Uterus (tissue), 2 donors: ENCODE measurements at regions not wholly inside any gene's neighbourhood (a gene's known extent, or its start where the extent isn't known, plus 50 kb on each side); places are given as distances from the start of the nearest gene placed in this dataset.
"Not testable (repeated sequence)": the region's sequence is repeated elsewhere in the genome, so short reads cannot be mapped to it uniquely, and the experiment has no call there.

Experiments used
- POLR2A ChIP-seq, 2 donors: fragments of 450-650 bp; IDR thresholded peaks; one replicate each; pipeline ENCODE4 v1.6.1; 2016; ENCODE audit warnings: antibody characterized with exemption in 2 of 2, mild to moderate bottlenecking in 1 of 2, moderate library complexity in 1 of 2
- TF ChIP-seq, protein P1 (sequence below), 4 experiments: fragments of 200-600 bp in 2 of 4; fragments of 450-650 bp in 2 of 4; sonication (generic) in 2 of 4; IDR thresholded peaks; one replicate each; pipeline ENCODE4 v1.5.1; 2016 to 2019; ENCODE audit warnings: antibody characterized with exemption in 4 of 4, mild to moderate bottlenecking in 2 of 4, moderate library complexity in 1 of 4

DNA sequence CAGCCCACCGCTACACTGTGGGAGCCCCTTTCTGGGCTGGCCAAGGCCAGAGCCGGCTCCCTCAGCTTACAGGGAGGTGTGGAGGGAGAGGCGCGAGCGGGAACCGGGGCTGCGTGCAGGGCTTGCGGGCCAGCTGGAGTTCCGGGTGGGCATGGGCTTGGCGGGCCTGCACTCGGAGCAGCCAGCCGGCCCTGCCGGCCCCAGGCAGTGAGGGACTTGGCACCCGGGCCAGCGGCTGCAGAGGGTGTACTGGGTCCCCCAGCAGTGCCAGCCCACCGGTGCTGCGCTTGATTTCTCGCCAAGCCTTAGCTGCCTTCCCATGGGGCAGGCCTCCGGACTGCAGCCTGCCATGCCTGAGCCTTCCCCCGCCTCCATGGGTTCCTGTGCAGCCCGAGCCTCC lies 306.2 kb downstream of the PPP4R3C start:
- TF ChIP-seq, protein P1, sequence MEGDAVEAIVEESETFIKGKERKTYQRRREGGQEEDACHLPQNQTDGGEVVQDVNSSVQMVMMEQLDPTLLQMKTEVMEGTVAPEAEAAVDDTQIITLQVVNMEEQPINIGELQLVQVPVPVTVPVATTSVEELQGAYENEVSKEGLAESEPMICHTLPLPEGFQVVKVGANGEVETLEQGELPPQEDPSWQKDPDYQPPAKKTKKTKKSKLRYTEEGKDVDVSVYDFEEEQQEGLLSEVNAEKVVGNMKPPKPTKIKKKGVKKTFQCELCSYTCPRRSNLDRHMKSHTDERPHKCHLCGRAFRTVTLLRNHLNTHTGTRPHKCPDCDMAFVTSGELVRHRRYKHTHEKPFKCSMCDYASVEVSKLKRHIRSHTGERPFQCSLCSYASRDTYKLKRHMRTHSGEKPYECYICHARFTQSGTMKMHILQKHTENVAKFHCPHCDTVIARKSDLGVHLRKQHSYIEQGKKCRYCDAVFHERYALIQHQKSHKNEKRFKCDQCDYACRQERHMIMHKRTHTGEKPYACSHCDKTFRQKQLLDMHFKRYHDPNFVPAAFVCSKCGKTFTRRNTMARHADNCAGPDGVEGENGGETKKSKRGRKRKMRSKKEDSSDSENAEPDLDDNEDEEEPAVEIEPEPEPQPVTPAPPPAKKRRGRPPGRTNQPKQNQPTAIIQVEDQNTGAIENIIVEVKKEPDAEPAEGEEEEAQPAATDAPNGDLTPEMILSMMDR (IDR thresholded peaks at IDR 0.05): not testable (repeated sequence)
- TF ChIP-seq POLR2A (IDR thresholded peaks at IDR 0.05): not testable (repeated sequence)
